GM12872 (cell line): ENCODE measurements at regions not wholly inside any gene's neighbourhood (a gene's known extent, or its start where the extent isn't known, plus 50 kb on each side); places are given as distances from the start of the nearest gene placed in this dataset.

Experiments used
- CTCF ChIP-seq: IDR thresholded peaks from 3 replicates; pipeline ENCODE4 v1.5.1; 2011; ENCODE audit warnings: low read depth, mild to moderate bottlenecking, low read length, moderate library complexity; ENCODE audit not compliant: insufficient read depth

- no peak for TF ChIP-seq CTCF
These were observed 1070.8 kb upstream of the SEMA6A start for GRCh38 chr5:117645400-117645799.

- TF ChIP-seq CTCF, result no peak
These were observed 1064.0 kb upstream of the SEMA6A start for GRCh38 chr5:117638581-117638980.

GRCh38 chr5:117633093-117633492, 1058.5 kb upstream of the SEMA6A start:
- TF ChIP-seq CTCF, result no peak

- TF ChIP-seq CTCF, result no peak
These were observed 1049.6 kb upstream of the SEMA6A start for GRCh38 chr5:117624201-117624600.

- TF ChIP-seq CTCF, result no peak
These were observed 1048.6 kb upstream of the SEMA6A start for GRCh38 chr5:117623042-117623805.

GRCh38 chr5:117621921-117622320, 1047.3 kb upstream of the SEMA6A start:
- TF ChIP-seq CTCF, result no peak

GRCh38 chr5:117615226-117615625, 1040.6 kb upstream of the SEMA6A start:
- no peak for TF ChIP-seq CTCF

- no peak for TF ChIP-seq CTCF
These were observed 1039.8 kb upstream of the SEMA6A start for GRCh38 chr5:117614408-117614807.
